NT2/D1 (cell line): ENCODE measurements at regions not wholly inside any gene's neighbourhood (a gene's known extent, or its start where the extent isn't known, plus 50 kb on each side); places are given as distances from the start of the nearest gene placed in this dataset.

ENCODE experiments used
- DNase-seq: peaks from one replicate; pipeline ENCODE4 v3.0.0-alpha.2; 2011; ENCODE audit warnings: low read depth, low spot score
- H3K27me3 ChIP-seq: 2 replicates; pipeline ENCODE4 v1.6.0; 2011; ENCODE audit warnings: mild to moderate bottlenecking; ENCODE audit not compliant: insufficient read length, insufficient read depth
- H3K36me3 ChIP-seq: 2 replicates; pipeline ENCODE4 v1.6.1; 2011; ENCODE audit warnings: mild to moderate bottlenecking, low read length, mixed read lengths; ENCODE audit not compliant: insufficient read depth, insufficient read length
- H3K4me1 ChIP-seq: 2 replicates; pipeline ENCODE4 v1.5.1; 2011; ENCODE audit not compliant: insufficient read depth, insufficient read length
- H3K4me3 ChIP-seq: 2 replicates; pipeline ENCODE4 v1.5.1; 2011; ENCODE audit warnings: low read depth; ENCODE audit not compliant: insufficient read length
- H3K9ac ChIP-seq: 2 replicates; pipeline ENCODE4 v1.6.0; 2011; ENCODE audit warnings: low read depth; ENCODE audit not compliant: insufficient read length
- H3K9me3 ChIP-seq: 2 replicates; pipeline ENCODE4 v1.5.1; 2011; ENCODE audit warnings: mild to moderate bottlenecking, low read length; ENCODE audit not compliant: insufficient read depth
- SUZ12 ChIP-seq: IDR thresholded peaks from 2 replicates; pipeline ENCODE4 v1.6.1; 2011; ENCODE audit not compliant: insufficient read length, insufficient read depth; ENCODE audit errors: extremely low read depth
- YY1 ChIP-seq: IDR thresholded peaks from 2 replicates; pipeline ENCODE4 v1.6.1; 2011; ENCODE audit not compliant: insufficient read length, insufficient read depth
- ZNF274 ChIP-seq: IDR thresholded peaks from 2 replicates; pipeline ENCODE4 v1.6.1; 2011; ENCODE audit warnings: mild to moderate bottlenecking, low read depth, low read length

GRCh38 chr5:67353500-67354450 is 157.2 kb upstream of the CD180 start:
- Histone ChIP-seq H3K27me3 (no peaks in the 10 kb centered on the region), H3K4me3 (no peak overlapping the region), H3K9ac (no peak overlapping the region), H3K9me3 (no peaks in the 10 kb centered on the region), H3K4me1 (no peaks in the 10 kb centered on the region), H3K36me3 (no peaks in the 10 kb centered on the region)
- no peak for DNase-seq
- TF ChIP-seq YY1, result no peak
- no peak for TF ChIP-seq ZNF274
- TF ChIP-seq SUZ12, result no peak

- Histone ChIP-seq H3K36me3 (no peaks in the 10 kb centered on the region), H3K9ac (no peak overlapping the region), H3K4me3 (no peak overlapping the region), H3K4me1 (no peaks in the 10 kb centered on the region), H3K9me3 (no peaks in the 10 kb centered on the region), H3K27me3 (no peaks in the 10 kb centered on the region)
- DNase-seq, result no peak
- no peak for TF ChIP-seq ZNF274
- no peak for TF ChIP-seq YY1
- TF ChIP-seq SUZ12, result no peak
Observed at GRCh38 chr5:67350618-67351201, 154.1 kb upstream of the CD180 start.

GRCh38 chr5:67350185-67350584 is 153.6 kb upstream of the CD180 start:
- DNase-seq, result no peak
- Histone ChIP-seq H3K9ac (no peak overlapping the region), H3K4me3 (no peak overlapping the region), H3K27me3 (no peaks in the 10 kb centered on the region), H3K4me1 (no peaks in the 10 kb centered on the region), H3K9me3 (no peaks in the 10 kb centered on the region), H3K36me3 (no peaks in the 10 kb centered on the region)
- TF ChIP-seq SUZ12, result no peak
- no peak for TF ChIP-seq YY1
- no peak for TF ChIP-seq ZNF274

- H3K9ac ChIP-seq, result no peak overlapping the region
- no peak for DNase-seq
- no peaks in the 10 kb centered on the region for H3K27me3 ChIP-seq
- no peak overlapping the region for H3K4me3 ChIP-seq
- H3K4me1 ChIP-seq, result no peaks in the 10 kb centered on the region
- H3K36me3 ChIP-seq, result no peaks in the 10 kb centered on the region
- TF ChIP-seq YY1, result no peak
- no peak for TF ChIP-seq ZNF274
- no peak for TF ChIP-seq SUZ12
- no peaks in the 10 kb centered on the region for H3K9me3 ChIP-seq
Observed at GRCh38 chr5:67347821-67348220, 151.2 kb upstream of the CD180 start.

- TF ChIP-seq SUZ12, result no peak
- no peak for TF ChIP-seq ZNF274
- TF ChIP-seq YY1, result no peak
- H3K36me3 ChIP-seq, result no peaks in the 10 kb centered on the region
- H3K9me3 ChIP-seq, result no peaks in the 10 kb centered on the region
- H3K4me3 ChIP-seq, result no peak overlapping the region
- no peak for DNase-seq
- no peaks in the 10 kb centered on the region for H3K4me1 ChIP-seq
- H3K27me3 ChIP-seq, result no peaks in the 10 kb centered on the region
- no peak overlapping the region for H3K9ac ChIP-seq
Observed at GRCh38 chr5:67346611-67347010, 150.0 kb upstream of the CD180 start.

- H3K36me3 ChIP-seq, result no peaks in the 10 kb centered on the region
- H3K27me3 ChIP-seq, result no peaks in the 10 kb centered on the region
- H3K4me3 ChIP-seq, result no peak overlapping the region
- no peak for DNase-seq
- H3K9ac ChIP-seq, result no peak overlapping the region
- no peaks in the 10 kb centered on the region for H3K4me1 ChIP-seq
- H3K9me3 ChIP-seq, result no peaks in the 10 kb centered on the region
- TF ChIP-seq SUZ12, result no peak
- no peak for TF ChIP-seq ZNF274
- no peak for TF ChIP-seq YY1
Observed at GRCh38 chr5:67344870-67345269, 148.3 kb upstream of the CD180 start.

GRCh38 chr5:67343835-67344234 is 147.2 kb upstream of the CD180 start:
- DNase-seq, result no peak
- TF ChIP-seq ZNF274 (no peak), SUZ12 (no peak), YY1 (no peak)
- no peaks in the 10 kb centered on the region for H3K9me3 ChIP-seq
- no peaks in the 10 kb centered on the region for H3K36me3 ChIP-seq
- no peaks in the 10 kb centered on the region for H3K4me1 ChIP-seq
- H3K27me3 ChIP-seq, result no peaks in the 10 kb centered on the region
- H3K4me3 ChIP-seq, result no peak overlapping the region
- no peak overlapping the region for H3K9ac ChIP-seq
